ENCODE measurements at regions not wholly inside any gene's neighbourhood (a gene's known extent, or its start where the extent isn't known, plus 50 kb on each side); places are given as distances from the start of the nearest gene placed in this dataset.

DNA sequence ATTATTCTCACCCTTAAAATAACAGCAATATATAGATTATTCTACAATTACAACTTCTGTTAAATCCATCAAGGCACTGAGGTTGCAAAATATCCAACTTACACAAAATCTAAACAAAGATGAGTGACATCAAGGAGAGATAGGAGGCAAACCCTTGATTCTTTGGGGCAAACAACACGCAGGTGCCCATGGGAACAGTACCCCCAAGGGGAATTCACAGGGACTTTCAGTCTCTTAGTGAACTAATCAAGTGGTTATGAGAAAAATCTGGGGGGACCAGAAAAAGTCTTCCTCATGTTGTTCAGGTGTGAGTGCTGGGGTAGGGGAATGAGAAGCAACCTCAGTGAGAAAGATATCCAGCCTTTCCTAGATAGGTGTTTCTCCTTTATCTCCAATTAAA is 1107.9 kb downstream of the PLA2G4A start:
- TF ChIP-seq, protein P1, sequence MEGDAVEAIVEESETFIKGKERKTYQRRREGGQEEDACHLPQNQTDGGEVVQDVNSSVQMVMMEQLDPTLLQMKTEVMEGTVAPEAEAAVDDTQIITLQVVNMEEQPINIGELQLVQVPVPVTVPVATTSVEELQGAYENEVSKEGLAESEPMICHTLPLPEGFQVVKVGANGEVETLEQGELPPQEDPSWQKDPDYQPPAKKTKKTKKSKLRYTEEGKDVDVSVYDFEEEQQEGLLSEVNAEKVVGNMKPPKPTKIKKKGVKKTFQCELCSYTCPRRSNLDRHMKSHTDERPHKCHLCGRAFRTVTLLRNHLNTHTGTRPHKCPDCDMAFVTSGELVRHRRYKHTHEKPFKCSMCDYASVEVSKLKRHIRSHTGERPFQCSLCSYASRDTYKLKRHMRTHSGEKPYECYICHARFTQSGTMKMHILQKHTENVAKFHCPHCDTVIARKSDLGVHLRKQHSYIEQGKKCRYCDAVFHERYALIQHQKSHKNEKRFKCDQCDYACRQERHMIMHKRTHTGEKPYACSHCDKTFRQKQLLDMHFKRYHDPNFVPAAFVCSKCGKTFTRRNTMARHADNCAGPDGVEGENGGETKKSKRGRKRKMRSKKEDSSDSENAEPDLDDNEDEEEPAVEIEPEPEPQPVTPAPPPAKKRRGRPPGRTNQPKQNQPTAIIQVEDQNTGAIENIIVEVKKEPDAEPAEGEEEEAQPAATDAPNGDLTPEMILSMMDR (IDR thresholded peaks at IDR 0.05; ENCODE audit: low read length) = no peak
- TF ChIP-seq EZH2 (IDR thresholded peaks at IDR 0.05; ENCODE audit: borderline replicate concordance, low read length) = no peak
